ENCODE measurements at regions not wholly inside any gene's neighbourhood (a gene's known extent, or its start where the extent isn't known, plus 50 kb on each side); places are given as distances from the start of the nearest gene placed in this dataset.

GRCh38 chr18:30713299-30713698 is 329.2 kb downstream of the DSC3 start:
- ChIA-PET POLR2A (no interaction called here), CTCF (no interaction called here)
- Histone ChIP-seq H3K4me2 (no peak overlapping the region), H3K4me1 (no peaks in the 10 kb centered on the region), H3K4me3 (no peak overlapping the region), H3K9me3 (no peaks in the 10 kb centered on the region), H3K27ac (no peak overlapping the region)
- FAIRE-seq (no peak), ATAC-seq (no peak), DNase-seq (ENCODE audit: low read depth in 1 of 2, low spot score in 1 of 2) (no peak)
- TF ChIP-seq RAD21 (conservative IDR thresholded peaks at IDR 0.05 in 1 of 2, IDR thresholded peaks at IDR 0.05 in 1 of 2) (no peak), TP53 (CRISPR knock-in tag; IDR thresholded peaks at IDR 0.05) (no peak), HMGXB4 (CRISPR knock-in tag; IDR thresholded peaks at IDR 0.05; ENCODE audit: borderline replicate concordance) (no peak), E2F6 (IDR thresholded peaks at IDR 0.05; ENCODE audit: borderline replicate concordance, low read depth) (no peak), HOXB13 (CRISPR knock-in tag; IDR thresholded peaks at IDR 0.05; ENCODE audit: low read depth) (no peak), USF2 (IDR thresholded peaks at IDR 0.05) (no peak), NPAS2 (CRISPR knock-in tag; IDR thresholded peaks at IDR 0.05; ENCODE audit: borderline replicate concordance) (no peak), HOXB5 (CRISPR knock-in tag; IDR thresholded peaks at IDR 0.05) (no peak), MAZ (IDR thresholded peaks at IDR 0.05; ENCODE audit: borderline replicate concordance, low read depth, low read length) (no peak), CHD2 (IDR thresholded peaks at IDR 0.05; ENCODE audit: low read length, partially characterized antibody) (no peak), MAX (IDR thresholded peaks at IDR 0.05) (no peak), TFCP2L1 (CRISPR knock-in tag; IDR thresholded peaks at IDR 0.05) (no peak), RNF2 (IDR thresholded peaks at IDR 0.05; ENCODE audit: borderline replicate concordance, low read depth) (no peak), NFE2L2 (conservative IDR thresholded peaks at IDR 0.05; ENCODE audit: low read length) (no peak), EHMT2 (IDR thresholded peaks at IDR 0.05; ENCODE audit: low read depth) (no peak), SREBF2 (IDR thresholded peaks at IDR 0.05) (no peak), HEYL (CRISPR knock-in tag; IDR thresholded peaks at IDR 0.05) (no peak)
- TF ChIP-seq, protein P1, sequence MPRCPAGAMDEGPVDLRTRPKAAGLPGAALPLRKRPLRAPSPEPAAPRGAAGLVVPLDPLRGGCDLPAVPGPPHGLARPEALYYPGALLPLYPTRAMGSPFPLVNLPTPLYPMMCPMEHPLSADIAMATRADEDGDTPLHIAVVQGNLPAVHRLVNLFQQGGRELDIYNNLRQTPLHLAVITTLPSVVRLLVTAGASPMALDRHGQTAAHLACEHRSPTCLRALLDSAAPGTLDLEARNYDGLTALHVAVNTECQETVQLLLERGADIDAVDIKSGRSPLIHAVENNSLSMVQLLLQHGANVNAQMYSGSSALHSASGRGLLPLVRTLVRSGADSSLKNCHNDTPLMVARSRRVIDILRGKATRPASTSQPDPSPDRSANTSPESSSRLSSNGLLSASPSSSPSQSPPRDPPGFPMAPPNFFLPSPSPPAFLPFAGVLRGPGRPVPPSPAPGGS (IDR thresholded peaks at IDR 0.05) = no peak
- TF ChIP-seq, protein P2, sequence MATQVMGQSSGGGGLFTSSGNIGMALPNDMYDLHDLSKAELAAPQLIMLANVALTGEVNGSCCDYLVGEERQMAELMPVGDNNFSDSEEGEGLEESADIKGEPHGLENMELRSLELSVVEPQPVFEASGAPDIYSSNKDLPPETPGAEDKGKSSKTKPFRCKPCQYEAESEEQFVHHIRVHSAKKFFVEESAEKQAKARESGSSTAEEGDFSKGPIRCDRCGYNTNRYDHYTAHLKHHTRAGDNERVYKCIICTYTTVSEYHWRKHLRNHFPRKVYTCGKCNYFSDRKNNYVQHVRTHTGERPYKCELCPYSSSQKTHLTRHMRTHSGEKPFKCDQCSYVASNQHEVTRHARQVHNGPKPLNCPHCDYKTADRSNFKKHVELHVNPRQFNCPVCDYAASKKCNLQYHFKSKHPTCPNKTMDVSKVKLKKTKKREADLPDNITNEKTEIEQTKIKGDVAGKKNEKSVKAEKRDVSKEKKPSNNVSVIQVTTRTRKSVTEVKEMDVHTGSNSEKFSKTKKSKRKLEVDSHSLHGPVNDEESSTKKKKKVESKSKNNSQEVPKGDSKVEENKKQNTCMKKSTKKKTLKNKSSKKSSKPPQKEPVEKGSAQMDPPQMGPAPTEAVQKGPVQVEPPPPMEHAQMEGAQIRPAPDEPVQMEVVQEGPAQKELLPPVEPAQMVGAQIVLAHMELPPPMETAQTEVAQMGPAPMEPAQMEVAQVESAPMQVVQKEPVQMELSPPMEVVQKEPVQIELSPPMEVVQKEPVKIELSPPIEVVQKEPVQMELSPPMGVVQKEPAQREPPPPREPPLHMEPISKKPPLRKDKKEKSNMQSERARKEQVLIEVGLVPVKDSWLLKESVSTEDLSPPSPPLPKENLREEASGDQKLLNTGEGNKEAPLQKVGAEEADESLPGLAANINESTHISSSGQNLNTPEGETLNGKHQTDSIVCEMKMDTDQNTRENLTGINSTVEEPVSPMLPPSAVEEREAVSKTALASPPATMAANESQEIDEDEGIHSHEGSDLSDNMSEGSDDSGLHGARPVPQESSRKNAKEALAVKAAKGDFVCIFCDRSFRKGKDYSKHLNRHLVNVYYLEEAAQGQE (IDR thresholded peaks at IDR 0.05) = no peak
- 0% methylated on average over 2 of the region's 2 CpGs for WGBS (ENCODE audit: missing lambda C conversion rate)
